Liver (tissue), 3 donors: ENCODE measurements at regions not wholly inside any gene's neighbourhood (a gene's known extent, or its start where the extent isn't known, plus 50 kb on each side); places are given as distances from the start of the nearest gene placed in this dataset.
A peak's percentile ranks its signal among the peaks of the same experiment; 100 is the strongest.

ENCODE experiments used
- EGR1 ChIP-seq, 2 donors: IDR thresholded peaks; 2 replicates each; pipeline ENCODE4 v1.6.1; 2016 to 2018; ENCODE audit warnings: antibody characterized with exemption in 2 of 2, low read depth in 2 of 2
- HNF4G ChIP-seq: IDR thresholded peaks from 2 replicates; pipeline ENCODE4 v1.6.1; 2016; ENCODE audit warnings: antibody characterized with exemption
- JUND ChIP-seq, 2 donors: IDR thresholded peaks; 2 replicates each; pipeline ENCODE4 v1.6.1; 2016; ENCODE audit warnings: antibody characterized with exemption in 2 of 2
- SP1 ChIP-seq: IDR thresholded peaks from 2 replicates; pipeline ENCODE4 v1.6.1; 2018; ENCODE audit warnings: antibody characterized with exemption, mild to moderate bottlenecking
- TAF1 ChIP-seq: conservative IDR thresholded peaks from 2 replicates; pipeline ENCODE4 v1.6.1; 2016; ENCODE audit warnings: antibody characterized with exemption, mild to moderate bottlenecking
- TF ChIP-seq, protein P1 (sequence below): fragments of 150-350 bp; IDR thresholded peaks from 2 replicates; pipeline ENCODE4 v1.5.1; 2017; ENCODE audit warnings: improper control_type of control experiment, low read depth, low read length; ENCODE audit not compliant: missing input control
- TF ChIP-seq, protein P2 (sequence below): IDR thresholded peaks from 2 replicates; pipeline ENCODE4 v1.6.1; 2016; ENCODE audit warnings: antibody characterized with exemption
- donor health status: healthy.
- donor health status: healthy.

DNA sequence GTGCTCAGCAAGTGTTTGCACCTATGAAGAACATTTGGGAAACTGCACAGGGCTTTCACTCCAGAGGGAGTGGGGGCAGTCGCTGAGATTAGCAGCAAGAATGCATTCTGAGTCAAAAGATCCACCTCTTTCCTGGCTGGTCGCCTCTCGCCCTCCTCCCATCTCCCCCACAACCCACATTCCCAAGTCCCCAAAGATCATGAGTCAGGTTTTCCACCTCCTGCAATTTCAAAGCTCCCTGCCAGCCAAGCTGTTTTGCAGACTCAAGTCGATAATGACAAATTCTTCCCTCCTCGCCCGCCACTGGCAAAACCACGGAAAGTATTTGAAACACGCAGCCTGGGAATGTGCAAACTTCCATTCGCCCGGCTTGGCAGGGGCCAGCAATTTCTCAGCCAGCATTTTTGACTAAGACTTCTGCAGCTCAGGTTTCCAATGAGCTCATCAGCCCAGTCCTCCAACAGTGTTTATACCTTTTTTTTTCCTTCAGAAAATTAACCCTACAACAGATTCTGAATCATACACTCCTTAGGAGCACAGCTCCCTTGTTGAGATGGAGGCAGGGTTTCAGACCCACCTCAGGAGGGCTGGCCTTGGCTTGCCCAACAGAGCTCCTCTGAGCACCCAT is 181.4 kb downstream of the SMAD6 start:
- TF ChIP-seq SP1 = peak; percentile 53
- TF ChIP-seq HNF4G = no peak
- TF ChIP-seq, protein P1, sequence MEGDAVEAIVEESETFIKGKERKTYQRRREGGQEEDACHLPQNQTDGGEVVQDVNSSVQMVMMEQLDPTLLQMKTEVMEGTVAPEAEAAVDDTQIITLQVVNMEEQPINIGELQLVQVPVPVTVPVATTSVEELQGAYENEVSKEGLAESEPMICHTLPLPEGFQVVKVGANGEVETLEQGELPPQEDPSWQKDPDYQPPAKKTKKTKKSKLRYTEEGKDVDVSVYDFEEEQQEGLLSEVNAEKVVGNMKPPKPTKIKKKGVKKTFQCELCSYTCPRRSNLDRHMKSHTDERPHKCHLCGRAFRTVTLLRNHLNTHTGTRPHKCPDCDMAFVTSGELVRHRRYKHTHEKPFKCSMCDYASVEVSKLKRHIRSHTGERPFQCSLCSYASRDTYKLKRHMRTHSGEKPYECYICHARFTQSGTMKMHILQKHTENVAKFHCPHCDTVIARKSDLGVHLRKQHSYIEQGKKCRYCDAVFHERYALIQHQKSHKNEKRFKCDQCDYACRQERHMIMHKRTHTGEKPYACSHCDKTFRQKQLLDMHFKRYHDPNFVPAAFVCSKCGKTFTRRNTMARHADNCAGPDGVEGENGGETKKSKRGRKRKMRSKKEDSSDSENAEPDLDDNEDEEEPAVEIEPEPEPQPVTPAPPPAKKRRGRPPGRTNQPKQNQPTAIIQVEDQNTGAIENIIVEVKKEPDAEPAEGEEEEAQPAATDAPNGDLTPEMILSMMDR = no peak
- TF ChIP-seq, protein P2, sequence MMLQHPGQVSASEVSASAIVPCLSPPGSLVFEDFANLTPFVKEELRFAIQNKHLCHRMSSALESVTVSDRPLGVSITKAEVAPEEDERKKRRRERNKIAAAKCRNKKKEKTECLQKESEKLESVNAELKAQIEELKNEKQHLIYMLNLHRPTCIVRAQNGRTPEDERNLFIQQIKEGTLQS = no peak
- no peak for TF ChIP-seq TAF1
- TF ChIP-seq EGR1 (IDR thresholded peaks at IDR 0.05; ENCODE audit: low read depth in 2 of 2) = no peak
- peak; percentile 97 to 98 for TF ChIP-seq JUND (IDR thresholded peaks at IDR 0.05)
